NCI-H2029 (cell line): ENCODE measurements at regions not wholly inside any gene's neighbourhood (a gene's known extent, or its start where the extent isn't known, plus 50 kb on each side); places are given as distances from the start of the nearest gene placed in this dataset.

Experiments
- DNase-seq: peaks from one replicate; lab custom pipeline; 2025; lab: John Stamatoyannopoulos, UW

DNA sequence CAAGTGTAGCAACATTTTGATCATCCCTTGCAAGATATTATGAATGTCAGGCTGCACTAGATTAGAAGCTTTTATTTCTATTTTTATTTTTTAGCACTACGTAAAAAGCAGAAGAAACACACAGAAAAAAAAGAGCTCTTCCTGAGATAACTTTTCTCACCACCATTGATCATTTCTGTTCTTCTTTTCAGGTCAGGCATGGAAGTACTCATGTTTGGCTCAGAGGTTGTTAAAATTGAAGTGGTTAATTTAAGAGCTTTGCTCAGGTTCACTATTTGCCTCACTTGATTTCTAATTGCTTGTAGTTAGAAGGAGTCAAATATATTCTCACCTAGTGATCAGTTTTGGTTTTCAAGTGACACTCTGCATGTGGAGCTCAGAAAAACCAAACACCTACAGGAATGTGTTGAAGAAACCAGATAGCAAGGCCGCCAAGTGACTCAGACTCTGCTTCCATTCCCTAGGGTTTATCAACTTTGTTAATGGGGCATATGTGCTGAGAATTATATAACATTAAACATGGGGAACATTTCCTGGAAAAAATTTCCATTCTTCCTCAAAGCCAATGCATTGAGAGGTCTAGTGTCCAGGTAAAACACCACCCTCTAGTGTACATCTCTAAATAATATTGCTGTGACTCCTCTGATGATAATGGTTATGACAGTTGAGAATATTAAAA is 679.8 kb downstream of the CETN3 start:
- DNase-seq: no peak

DNA sequence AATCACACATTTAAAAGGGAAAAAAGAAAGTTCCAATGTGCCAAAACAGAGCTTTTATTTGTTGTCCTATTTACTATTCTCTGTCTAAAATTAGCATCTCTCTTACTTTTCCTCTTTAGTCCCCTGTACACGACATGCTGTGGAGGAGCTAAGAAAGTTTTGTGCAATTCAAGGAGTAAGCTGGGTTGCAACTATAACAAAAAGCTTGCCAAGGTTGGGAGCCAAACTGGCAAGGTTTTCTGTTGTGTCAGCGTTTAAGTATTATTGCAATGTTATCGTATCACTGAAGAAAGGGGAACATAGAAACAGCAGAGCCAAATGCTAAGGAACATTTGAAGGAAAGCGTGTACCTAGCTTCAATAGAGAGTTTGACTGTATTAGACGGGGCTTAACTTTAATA is 680.8 kb downstream of the CETN3 start:
- DNase-seq: no peak

DNA sequence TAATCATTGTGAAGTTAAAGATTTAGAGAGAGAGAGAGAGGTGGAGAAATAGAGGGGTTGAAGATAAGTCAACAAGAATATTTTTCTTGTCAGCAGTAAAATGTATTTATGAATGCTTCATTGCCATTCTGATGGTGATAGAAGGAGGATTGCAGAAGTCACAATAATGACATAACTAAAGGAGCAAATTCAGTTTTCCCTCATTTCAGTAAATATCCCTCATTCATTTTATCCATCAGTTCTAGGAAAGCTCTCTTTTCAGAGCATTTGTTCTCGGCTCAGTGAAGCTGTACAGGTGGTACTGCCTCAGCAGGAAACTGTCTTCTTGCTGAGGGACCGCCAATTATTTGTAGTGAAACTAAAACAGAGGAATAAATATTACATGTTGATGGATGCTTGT is 681.4 kb downstream of the CETN3 start:
- no peak for DNase-seq

DNA sequence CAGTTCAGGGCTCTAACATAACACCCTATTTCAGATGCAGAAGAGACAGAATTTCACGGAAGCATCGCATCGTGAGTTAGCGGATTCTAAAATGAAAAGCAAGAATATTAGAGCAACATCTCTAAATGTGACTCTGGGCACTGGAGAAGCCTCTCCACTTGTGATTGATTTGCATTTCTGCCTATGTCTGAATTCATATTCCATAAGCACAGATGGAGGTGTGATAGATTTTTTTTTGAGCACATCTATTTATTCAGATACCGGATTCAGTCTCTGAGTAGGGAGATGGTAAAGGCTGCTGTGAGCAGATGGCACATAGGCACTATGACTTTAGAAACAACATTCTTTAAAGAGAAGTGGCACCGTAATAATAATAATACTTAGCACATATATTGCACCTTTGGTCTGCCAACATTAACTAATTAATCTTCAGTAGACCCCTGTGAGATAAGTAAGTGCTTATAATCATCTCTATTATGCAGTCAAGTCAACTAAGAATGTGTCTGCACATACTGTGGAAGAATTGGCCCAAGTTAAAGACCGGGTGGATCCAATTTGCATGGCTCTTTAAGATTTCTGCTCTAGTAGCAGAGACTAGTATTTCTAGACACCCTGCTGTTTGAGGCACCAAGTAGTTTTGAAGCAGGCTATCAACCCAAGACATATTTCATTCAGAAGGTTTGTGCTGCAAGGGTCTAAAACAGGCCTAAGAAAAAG is 685.0 kb downstream of the CETN3 start:
- DNase-seq: no peak

DNA sequence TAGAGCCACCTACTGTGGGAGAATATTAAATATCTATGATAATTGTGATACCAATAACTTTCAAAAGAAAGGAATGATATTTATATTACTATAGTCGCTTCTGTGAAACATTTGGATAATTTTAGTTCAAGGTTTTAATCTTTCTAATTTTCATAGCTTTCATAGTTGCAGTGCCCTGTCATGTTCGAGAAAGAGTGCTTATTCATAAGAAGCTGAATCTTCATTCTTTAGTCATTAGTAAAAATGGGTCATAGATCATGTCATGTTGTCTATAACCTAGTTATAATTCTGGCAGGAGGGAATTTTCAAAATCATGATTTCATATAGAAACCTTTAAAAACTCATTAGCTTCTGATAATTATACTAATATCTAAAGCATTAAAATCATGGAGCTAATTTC is 685.6 kb downstream of the CETN3 start:
- no peak for DNase-seq

DNA sequence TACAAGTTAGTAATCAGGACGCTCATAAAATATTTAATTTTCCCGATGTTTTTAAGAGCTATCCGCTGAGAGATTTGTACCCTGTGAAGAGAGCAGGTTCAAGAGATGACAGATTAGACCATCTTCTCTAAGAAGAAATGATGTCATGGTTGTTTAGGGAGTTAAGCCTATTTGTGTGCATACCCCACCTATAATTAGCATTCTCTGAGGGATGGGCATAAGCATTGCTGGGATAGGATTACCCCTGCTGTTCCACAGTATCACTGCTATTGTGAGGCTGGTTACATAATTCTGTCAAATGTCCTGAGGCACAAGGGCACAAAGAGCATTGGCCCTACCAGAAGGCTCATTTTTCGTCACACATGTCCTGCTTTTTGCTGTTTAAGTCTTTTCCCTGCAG is 687.0 kb downstream of the CETN3 start:
- no peak for DNase-seq

DNA sequence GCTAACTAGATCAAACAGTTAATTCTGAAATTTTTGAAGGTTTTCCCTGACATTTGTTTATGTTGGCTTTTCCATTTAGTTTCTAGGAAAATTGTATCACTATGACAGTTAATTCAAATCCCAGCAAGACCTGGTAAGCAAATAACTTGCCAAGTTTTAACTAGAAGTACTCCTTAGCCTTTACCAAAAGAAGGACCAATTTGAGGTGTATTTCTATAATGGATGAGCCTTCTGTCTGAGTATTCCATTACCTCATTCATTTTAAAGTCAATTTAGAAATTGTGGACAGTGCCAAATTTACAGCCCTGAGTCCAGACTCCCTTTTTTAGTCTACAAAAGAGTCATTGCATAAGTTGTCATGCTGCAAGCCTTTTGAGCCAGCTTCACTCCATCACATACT is 687.6 kb downstream of the CETN3 start:
- DNase-seq: no peak

DNA sequence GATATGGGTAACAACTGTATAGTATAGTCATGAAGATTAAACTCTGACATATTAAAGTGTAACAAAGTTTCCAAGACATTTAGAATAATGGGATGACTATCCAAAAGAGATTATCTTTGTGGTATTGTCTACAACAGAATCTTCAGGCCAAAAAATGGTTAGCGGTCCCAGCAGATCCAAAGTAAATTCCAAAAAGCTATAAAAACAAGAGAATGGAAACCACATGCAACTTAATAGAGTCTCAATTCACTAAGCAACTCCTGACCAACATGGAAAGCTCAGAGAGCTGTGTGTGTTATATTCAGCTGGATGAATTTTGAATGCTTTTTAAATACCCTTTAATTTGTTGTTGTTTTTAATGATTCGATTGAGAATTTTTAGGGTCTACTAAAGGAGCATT is 688.2 kb downstream of the CETN3 start:
- no peak for DNase-seq

DNA sequence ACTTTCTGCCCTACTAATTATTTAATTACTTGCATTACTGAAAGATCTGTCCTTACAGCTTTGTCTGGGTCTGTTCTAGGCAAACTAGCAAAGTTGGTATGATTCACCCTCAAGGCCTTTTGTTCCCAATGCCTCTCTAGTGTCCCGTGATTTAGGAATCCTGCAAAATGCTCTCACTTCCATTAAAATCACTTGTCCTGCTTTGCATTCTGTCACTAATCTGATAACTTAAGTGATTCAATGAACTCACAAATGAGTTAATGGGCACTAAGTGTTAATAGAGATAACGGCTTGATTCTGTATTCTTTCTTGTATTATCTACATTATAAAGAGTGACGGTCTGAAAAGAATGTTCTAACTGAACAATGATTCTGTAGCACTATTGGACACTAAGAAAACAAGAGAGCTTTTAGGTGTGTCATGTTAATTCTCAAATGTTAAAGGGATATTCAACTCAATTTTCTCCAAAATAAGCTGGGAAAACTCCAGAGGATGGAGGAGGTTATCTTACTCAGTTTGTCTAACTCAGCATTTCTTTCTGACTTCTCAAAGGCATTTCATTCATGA is 697.3 kb downstream of the CETN3 start:
- DNase-seq: no peak

DNA sequence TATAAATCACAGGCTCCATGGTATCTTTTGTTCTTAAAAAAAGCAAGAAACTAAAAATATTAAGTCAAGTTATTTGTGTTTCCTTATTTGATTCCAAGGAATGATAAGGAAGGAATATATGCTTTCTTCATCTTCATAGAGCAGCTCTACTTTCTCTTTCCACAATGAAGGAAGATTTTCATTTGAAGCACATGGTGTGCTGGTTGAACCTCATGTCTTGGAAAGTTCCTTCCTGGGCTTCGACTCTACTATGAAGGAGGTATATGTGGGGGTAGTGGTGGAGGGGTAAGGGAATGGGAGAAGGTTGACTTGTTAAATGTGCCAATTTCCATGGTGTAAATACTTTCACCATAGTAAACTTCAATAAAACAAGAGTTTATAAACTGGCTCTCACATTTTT is 698.0 kb downstream of the CETN3 start:
- no peak for DNase-seq

DNA sequence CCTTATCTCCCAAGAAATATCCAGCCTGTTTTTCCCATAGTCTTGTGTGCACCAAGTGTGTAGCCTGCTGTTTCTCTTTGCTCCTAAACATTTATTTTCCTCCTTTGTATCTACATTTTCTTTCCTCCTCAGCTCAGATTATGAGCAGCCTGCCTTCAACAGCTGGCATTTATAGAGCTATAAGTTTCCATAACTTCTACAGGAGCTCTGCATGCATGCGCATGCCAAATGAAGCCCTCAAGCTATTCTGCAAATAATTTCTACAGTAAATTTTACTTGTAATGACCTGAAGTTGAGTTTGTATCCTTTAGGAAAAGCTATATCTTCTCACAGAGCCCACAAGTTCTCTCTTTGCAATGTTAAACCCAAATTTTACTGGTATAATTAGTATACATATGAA is 699.5 kb downstream of the CETN3 start:
- DNase-seq: no peak

DNA sequence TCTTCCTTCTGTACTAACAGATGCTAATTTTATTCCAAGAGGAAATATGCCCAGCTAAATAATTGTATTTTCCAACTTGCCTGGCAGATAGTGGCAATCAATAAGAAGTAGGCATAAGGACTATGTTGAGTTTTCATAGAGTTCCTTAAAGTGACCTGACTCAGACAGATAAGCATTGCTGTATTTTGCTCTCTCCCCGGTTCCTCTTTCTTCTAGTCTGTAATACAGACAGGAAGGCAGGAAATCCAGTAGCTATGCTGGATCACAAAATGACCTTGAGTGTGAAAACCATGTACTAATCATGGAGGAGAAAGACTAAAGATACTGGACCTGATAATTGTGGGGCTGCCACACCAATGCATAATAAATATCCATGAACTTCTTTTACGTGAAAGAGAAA is 701.7 kb downstream of the CETN3 start:
- no peak for DNase-seq

DNA sequence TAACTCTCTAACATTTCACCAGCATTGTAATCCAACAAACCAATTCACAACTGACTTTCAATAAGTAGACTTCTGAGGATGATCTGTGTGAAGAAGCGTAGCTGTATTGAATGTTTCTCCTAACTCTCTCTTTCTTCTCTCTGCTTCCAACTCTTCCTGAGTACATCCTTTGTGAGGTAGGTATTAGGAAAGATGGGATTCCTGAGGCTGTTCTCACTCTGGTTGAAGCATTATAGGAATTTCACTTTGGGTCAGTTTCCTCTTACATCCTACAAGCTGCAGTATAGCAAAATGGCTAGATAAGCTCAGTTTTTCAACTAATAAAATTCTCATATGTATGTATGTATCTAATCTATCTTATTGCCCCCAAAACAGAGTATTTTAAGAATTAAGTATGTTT is 702.8 kb downstream of the CETN3 start:
- DNase-seq: no peak

DNA sequence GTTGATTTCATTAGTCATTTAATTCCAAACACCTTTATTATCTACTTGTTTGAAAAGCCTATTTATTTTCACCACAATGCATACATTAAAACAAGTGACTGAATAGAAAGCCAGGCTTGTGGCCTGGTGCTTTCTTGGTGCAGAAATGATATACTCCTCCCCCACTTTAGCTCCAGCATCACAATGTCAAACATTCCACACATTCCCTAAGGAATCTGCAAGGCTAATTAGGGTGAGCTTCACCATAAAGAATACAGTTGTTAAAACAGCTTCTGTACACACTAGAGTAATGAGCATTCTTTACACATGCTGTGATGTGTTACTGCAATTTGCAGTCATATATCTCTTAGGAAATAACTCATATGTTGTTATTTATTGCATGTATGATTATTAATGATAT is 705.7 kb downstream of the CETN3 start:
- DNase-seq: no peak

DNA sequence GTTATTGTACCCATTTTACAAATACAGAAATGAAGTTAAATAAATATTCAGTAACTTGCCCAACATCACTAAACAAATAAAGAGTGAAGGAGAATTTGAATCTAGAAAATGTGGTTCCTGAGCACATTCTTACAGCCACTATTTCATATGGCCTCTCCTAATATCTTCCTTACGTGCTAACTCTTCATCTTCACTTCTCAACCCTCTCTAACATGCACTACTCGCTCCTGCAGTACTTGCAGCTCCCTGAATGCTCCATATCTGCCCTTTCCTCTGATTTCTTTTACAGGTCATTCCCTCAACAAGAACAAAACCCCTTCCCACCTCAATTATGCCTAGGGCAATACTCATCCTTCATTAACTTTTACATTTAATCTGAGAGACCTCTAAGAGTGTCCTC is 711.5 kb downstream of the CETN3 start:
- DNase-seq: peak; percentile 17

DNA sequence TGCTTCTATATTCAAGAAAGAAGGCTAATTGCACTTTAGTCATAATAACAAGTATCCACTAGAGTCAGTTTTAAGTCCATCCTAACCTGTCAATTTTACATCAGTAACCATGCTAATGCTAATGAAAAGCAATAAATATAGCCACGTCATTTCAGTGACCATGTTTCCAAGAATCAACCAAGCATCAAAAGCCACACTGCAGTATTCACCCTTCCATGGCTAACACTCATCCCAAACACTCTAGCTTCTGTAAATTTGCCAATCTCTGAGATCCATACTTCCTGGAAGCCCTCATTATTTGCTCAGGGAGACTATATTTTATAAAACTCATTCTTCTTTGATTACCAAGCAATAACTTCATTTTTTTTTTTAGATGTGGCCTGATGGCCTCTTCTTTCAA is 712.0 kb downstream of the CETN3 start:
- peak; percentile 69 for DNase-seq

DNA sequence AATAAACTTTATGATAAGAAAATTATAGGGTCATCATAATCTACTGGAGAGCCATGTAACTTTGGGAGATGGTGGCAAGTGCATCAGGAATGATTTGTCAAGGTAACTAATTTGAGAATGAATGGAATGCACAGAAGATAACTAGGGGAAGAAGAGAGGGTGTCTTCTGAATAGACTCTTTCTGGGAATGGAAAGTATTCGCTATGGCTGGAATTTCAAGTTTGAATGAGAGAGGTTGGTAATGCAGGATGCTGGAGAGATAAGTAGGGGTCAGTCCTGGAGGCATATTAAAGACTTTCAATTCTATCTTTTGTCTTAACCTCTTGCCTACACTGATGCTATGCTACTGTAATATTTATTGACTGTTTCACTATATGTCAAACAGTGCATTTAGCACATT is 714.2 kb downstream of the CETN3 start:
- DNase-seq: no peak

DNA sequence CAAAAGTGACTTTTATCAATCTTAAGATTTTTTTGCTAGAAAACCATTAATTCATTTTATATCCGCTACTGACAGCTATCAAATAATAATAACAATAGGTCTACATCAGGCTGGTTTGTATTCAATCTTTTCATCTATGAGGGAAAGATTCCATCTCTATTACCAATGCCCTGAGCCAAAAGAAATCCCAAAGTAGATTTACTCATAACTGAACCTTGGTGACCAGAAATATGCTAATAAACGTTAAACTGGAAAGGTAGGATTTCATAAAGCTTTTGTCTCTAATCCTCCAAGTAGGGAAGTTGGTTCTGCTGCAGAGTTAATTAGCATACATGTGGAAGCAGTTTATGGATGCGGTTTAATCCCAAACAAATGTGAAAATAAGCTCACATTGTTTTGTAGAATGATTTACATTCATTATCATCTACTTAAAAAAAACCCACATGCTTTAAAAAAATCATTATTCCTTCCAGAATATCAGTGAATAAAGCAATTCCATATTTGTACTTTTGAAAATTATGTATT is 715.5 kb downstream of the CETN3 start:
- no peak for DNase-seq

DNA sequence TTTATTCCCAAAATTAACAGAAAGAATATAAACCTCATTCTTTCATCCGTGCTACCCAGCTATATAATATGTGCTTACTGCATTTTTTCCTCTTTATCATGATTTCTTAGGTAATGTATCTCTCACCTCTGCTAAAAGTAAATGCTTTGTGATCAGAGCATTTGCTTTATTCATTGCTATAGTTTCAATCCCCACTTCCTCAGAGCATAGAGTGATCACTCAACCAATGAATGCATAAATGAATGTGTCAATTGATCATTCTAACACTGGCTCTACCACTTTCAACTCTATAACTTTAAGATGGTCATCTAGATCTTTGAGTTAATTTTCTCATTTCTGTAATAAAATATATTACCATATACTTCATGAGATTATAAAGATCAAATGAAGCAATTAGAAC is 719.2 kb downstream of the CETN3 start:
- no peak for DNase-seq

DNA sequence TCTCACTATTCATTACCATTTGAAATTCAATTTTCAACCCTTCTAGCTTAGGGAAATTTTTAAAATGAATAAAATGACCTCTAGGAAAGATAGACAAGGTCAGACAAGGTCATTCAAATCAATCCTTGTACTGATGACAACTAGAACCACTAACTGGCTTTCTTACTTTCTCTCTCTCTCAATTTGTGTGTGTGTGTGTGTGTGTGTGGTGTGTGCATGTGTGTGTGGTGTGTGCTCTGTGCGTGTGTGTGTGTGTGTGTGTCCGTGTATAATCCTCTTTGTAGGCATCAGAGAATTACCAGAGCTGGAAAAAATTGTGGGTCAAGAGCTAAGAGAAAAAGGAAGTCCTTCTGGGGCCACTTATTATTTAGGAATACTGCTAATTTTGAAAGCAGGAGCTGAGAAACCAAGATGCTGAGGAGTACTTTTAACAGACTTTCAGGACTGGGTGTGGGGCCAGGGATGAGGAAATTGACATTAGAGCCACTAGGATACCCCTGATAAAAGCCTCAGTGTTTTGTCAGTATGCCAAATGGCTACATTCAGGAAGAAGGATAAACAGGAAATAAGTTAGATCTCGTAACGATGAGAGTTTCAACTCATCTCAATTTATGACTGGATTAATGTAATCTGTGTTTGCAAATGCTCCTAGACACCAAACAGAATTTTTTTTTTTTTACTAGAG is 723.3 kb downstream of the CETN3 start:
- DNase-seq: peak; percentile 15

DNA sequence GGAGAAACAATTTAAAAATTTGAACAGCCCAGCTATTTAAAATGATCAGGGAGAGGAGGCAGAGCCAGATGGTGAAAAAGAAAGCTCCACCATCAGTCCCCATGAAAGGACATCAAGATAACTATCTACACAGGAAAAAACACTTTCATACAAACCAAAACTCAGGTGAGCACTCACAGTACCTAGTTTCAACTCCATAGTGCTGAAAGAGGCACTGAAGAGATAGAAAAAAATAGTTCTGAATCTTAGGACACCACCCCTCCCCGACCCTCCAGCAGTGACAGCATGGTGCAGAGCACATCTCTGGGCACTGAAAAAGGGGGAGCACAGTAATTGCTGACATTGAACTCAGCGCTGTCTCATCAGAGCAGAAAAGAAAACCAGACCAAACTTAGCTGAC is 732.9 kb downstream of the CETN3 start:
- no peak for DNase-seq

DNA sequence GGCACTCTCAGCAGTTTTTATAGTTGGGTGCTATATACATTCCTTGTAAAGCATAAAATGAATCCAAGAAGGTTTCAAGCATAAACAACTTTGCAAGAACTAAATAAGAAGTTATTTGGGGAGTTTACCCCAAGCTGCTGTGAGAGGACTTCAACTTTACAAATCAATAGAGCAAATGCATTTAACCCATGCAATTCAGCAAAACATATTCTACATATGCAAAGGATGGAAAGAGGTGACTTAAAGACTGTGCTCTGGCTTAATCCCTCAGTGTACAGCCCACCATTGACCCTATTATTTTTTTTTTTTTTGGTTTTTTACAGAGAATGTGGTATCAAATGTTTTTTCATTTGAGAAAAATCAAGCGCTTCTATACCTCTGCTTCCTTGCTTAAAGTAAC is 736.5 kb downstream of the CETN3 start:
- DNase-seq: no peak

DNA sequence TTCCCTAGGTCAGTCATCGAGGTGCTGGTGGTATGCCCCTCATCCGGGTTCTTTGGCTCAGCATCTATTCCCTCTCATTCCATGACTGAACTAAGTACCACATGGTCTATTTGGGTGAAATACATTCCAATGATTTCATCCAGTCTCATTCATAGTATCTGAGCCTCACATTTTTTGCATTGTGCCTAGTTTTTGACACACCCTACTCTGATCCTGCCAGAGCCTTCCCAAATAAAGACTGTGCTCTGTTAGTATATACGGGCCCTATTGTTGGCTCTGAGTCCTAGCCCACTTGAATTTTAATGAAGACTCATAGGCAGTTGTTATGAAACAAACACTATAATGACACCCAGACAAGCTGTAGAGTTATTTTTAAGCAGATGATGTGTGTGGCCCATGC is 740.7 kb downstream of the CETN3 start:
- no peak for DNase-seq
